ENCODE measurements at regions not wholly inside any gene's neighbourhood (a gene's known extent, or its start where the extent isn't known, plus 50 kb on each side); places are given as distances from the start of the nearest gene placed in this dataset.

GRCh38 chr16:66228792-66229191, 137.7 kb upstream of the CDH5 start:
- no peak for TF ChIP-seq CTCF (conservative IDR thresholded peaks at IDR 0.05)
- Mint-ChIP-seq H3K27me3 (ENCODE audit: low read depth) (peaks cover 28% of the 10 kb centered on the region), H3K9me3 (no peaks in the 10 kb centered on the region), H3K36me3 (ENCODE audit: low read depth) (no peaks in the 10 kb centered on the region), H3K27ac (ENCODE audit: unreplicated experiment) (no peak overlapping the region), H3K4me1 (peaks cover 30% of the 10 kb centered on the region), H3K4me3 (no peak overlapping the region)
- DNase-seq (ENCODE audit: low read depth, low spot score), result no peak

GRCh38 chr16:66227766-66228530, 138.5 kb upstream of the CDH5 start:
- Mint-ChIP-seq H3K27me3 (ENCODE audit: low read depth) (peaks cover 28% of the 10 kb centered on the region), H3K4me1 (peaks cover 33% of the 10 kb centered on the region), H3K9me3 (no peaks in the 10 kb centered on the region), H3K27ac (ENCODE audit: unreplicated experiment) (no peak overlapping the region), H3K36me3 (ENCODE audit: low read depth) (no peaks in the 10 kb centered on the region), H3K4me3 (no peak overlapping the region)
- no peak for TF ChIP-seq CTCF (conservative IDR thresholded peaks at IDR 0.05)
- DNase-seq (ENCODE audit: low read depth, low spot score), result no peak

GRCh38 chr16:66226762-66227161, 139.7 kb upstream of the CDH5 start:
- Mint-ChIP-seq H3K9me3 (no peaks in the 10 kb centered on the region), H3K4me3 (no peak overlapping the region), H3K36me3 (ENCODE audit: low read depth) (no peaks in the 10 kb centered on the region), H3K27me3 (ENCODE audit: low read depth) (peaks cover 24% of the 10 kb centered on the region), H3K27ac (ENCODE audit: unreplicated experiment) (no peak overlapping the region), H3K4me1 (peaks cover 31% of the 10 kb centered on the region)
- no peak for DNase-seq (ENCODE audit: low read depth, low spot score)
- TF ChIP-seq CTCF (conservative IDR thresholded peaks at IDR 0.05), result no peak

GRCh38 chr16:66225696-66226095, 140.8 kb upstream of the CDH5 start:
- Mint-ChIP-seq H3K9me3 (no peaks in the 10 kb centered on the region), H3K27ac (ENCODE audit: unreplicated experiment) (no peak overlapping the region), H3K36me3 (ENCODE audit: low read depth) (no peaks in the 10 kb centered on the region), H3K4me3 (no peak overlapping the region), H3K4me1 (peaks cover 24% of the 10 kb centered on the region), H3K27me3 (ENCODE audit: low read depth) (peaks cover 16% of the 10 kb centered on the region)
- no peak for DNase-seq (ENCODE audit: low read depth, low spot score)
- TF ChIP-seq CTCF (conservative IDR thresholded peaks at IDR 0.05), result no peak

- DNase-seq (ENCODE audit: low read depth, low spot score), result no peak
- no peak for TF ChIP-seq CTCF (conservative IDR thresholded peaks at IDR 0.05)
- H3K27me3 Mint-ChIP-seq (ENCODE audit: low read depth), result peaks cover 10% of the 10 kb centered on the region
- no peak overlapping the region for H3K4me3 Mint-ChIP-seq
- peaks cover 24% of the 10 kb centered on the region for H3K4me1 Mint-ChIP-seq
- no peak overlapping the region for H3K27ac Mint-ChIP-seq (ENCODE audit: unreplicated experiment)
- H3K9me3 Mint-ChIP-seq, result no peaks in the 10 kb centered on the region
- no peaks in the 10 kb centered on the region for H3K36me3 Mint-ChIP-seq (ENCODE audit: low read depth)
These were observed 141.9 kb upstream of the CDH5 start for GRCh38 chr16:66224626-66225025.
